Spleen (tissue), 7 donors: ENCODE measurements at regions not wholly inside any gene's neighbourhood (a gene's known extent, or its start where the extent isn't known, plus 50 kb on each side); places are given as distances from the start of the nearest gene placed in this dataset.

Source experiments
- POLR2AphosphoS5 ChIP-seq, 3 donors: sonication (generic); formaldehyde crosslinking; IDR thresholded peaks; one replicate each; pipeline ENCODE4 v1.5.1; 2017; ENCODE audit warnings: antibody characterized with exemption in 3 of 3
- TF ChIP-seq, protein P1 (sequence below), 11 experiments: fragments of 200-600 bp in 7 of 11; fragments of 450-650 bp in 4 of 11; sonication (generic) in 4 of 11; IDR thresholded peaks in 8 of 11; conservative IDR thresholded peaks in 3 of 11; 1 replicate in 7 of 11; 2 replicates in 4 of 11; pipeline versions ENCODE4 v1.4.0 to v1.8.0; 2016 to 2021; ENCODE audit warnings: antibody characterized with exemption in 11 of 11, inconsistent platforms in 4 of 11, mild to moderate bottlenecking in 1 of 11
- donor health status: DM: no; HTN: no; CAD: no; lungs with moderate emphysema.
- donor health status: DM: no; HTN: no; CAD: no.
- donor health status: DM: no; HTN: no; CAD: no.

DNA sequence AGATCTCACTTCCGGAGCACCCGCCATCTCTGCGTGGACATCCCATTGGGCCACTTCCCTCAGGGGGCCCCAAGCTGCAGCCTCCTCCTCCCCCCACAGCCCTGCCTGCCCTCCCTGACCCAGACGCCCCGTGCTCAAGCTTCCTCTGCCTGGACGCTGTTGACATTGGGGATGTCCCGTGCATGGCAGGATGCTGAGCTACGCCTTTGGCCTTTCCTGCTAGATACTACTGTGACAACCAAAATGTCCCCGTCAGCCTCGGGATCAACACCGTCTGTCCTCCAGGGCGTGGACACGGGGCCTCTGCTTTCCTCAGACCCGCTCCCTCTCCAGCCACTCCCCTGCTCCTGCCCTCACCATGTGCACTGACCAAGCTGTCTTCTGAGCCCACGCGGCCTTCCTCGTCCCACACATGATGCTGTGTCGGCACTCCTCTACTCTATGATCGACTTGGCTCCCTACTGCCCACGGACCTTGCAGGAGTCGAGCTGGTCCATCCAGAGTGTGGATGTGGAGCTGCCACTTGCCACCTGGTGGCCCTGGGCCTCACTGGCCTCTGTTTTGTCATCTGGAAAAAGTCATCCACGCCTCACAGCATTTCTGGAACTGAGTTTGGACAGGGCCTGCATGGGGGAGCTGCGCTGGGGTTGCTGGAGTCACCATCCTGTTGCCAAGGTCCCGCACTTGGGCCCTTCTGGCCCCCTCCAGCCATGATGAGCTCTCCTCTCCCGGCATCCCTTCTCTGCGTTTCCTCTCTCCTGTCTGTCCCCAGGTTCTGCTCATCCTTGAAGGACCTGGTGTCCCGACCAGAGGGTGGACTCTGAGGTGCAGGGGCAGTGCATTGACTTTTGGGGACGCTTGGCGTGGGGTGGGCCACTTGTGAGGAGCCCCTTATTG is 221.7 kb upstream of the CIBAR2 start:
- TF ChIP-seq, protein P1, sequence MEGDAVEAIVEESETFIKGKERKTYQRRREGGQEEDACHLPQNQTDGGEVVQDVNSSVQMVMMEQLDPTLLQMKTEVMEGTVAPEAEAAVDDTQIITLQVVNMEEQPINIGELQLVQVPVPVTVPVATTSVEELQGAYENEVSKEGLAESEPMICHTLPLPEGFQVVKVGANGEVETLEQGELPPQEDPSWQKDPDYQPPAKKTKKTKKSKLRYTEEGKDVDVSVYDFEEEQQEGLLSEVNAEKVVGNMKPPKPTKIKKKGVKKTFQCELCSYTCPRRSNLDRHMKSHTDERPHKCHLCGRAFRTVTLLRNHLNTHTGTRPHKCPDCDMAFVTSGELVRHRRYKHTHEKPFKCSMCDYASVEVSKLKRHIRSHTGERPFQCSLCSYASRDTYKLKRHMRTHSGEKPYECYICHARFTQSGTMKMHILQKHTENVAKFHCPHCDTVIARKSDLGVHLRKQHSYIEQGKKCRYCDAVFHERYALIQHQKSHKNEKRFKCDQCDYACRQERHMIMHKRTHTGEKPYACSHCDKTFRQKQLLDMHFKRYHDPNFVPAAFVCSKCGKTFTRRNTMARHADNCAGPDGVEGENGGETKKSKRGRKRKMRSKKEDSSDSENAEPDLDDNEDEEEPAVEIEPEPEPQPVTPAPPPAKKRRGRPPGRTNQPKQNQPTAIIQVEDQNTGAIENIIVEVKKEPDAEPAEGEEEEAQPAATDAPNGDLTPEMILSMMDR (IDR thresholded peaks at IDR 0.05 in 8 of 11, conservative IDR thresholded peaks at IDR 0.05 in 3 of 11) = no peak
- peak; percentile 53 to 66 (median 60) for TF ChIP-seq POLR2AphosphoS5 (IDR thresholded peaks at IDR 0.05)
